ENCODE measurements at regions not wholly inside any gene's neighbourhood (a gene's known extent, or its start where the extent isn't known, plus 50 kb on each side); places are given as distances from the start of the nearest gene placed in this dataset.

DNA sequence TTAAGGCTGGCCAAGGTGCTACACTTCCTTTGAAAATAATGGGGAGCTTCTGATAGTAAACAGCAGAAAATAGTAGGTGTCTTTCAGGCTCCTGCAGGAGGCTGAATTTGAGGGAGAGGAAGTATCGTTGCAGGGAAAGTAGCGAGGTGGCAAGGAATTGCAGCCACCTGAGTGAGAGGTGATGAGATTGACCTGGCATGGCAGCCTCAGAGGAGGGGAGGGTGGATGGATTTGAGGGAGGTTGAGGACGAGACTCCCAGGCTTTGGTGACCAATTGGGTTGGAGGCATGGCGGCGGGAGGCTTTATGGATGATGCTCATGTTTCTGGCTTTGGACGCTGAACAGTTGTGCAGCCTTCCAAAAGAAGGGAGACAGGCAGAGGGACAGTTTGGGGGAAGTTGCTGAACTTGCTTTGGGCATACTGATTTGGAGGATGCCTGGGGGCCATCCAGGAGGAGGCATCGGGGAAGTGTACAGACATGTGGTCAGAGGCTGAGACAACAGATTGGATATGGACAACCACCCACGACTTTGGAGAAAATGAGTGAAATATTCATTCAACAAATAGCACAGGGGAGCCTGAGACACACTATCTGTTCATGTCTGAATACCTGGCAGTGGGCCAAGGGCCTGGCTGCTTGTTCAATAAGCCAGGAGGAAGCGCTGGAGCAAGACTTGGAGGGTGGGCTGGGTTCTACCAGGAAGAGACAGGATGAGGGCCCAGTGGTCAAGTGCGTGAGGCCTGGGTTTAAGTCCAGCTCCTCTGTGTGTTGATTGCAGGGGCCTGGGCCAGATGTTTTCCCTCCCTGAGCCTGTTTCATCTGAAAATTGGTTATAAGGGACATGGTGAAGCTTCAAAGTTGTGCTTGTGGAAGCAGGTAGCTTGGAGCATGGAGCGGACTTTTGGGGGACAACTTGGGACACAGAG is 113.2 kb downstream of the CEBPB start:
- DNase-seq (no peak), ATAC-seq (ENCODE audit: insufficient read depth, low read depth) (no peak)
- Histone ChIP-seq H3K27ac (ENCODE audit: low read length) (no peak overlapping the region), H4K20me1 (ENCODE audit: insufficient read depth, low read length) (no peaks in the 10 kb centered on the region), H3K4me3 (ENCODE audit: low read depth in 1 of 2, low read length in 2 of 2) (no peak overlapping the region), H3K79me2 (ENCODE audit: insufficient read depth, low read length) (no peaks in the 10 kb centered on the region), H3K9ac (ENCODE audit: low read depth, low read length) (no peak overlapping the region), H3K27me3 (ENCODE audit: insufficient read depth, low read length, poor library complexity) (no peaks in the 10 kb centered on the region), H3K4me1 (ENCODE audit: insufficient read depth, low read length) (no peaks in the 10 kb centered on the region), H3K9me3 (ENCODE audit: insufficient read depth, low read length, severe bottlenecking) (no peaks in the 10 kb centered on the region), H2AFZ (ENCODE audit: low read depth, low read length) (no peak overlapping the region), H3K4me2 (ENCODE audit: insufficient read depth, low read length) (no peak overlapping the region), H3K36me3 (ENCODE audit: insufficient read depth, low read length) (no peaks in the 10 kb centered on the region)
- no peak for TF ChIP-seq EZH2 (IDR thresholded peaks at IDR 0.05; ENCODE audit: borderline replicate concordance, low read depth, low read length, severe bottlenecking)
- TF ChIP-seq, protein P1, sequence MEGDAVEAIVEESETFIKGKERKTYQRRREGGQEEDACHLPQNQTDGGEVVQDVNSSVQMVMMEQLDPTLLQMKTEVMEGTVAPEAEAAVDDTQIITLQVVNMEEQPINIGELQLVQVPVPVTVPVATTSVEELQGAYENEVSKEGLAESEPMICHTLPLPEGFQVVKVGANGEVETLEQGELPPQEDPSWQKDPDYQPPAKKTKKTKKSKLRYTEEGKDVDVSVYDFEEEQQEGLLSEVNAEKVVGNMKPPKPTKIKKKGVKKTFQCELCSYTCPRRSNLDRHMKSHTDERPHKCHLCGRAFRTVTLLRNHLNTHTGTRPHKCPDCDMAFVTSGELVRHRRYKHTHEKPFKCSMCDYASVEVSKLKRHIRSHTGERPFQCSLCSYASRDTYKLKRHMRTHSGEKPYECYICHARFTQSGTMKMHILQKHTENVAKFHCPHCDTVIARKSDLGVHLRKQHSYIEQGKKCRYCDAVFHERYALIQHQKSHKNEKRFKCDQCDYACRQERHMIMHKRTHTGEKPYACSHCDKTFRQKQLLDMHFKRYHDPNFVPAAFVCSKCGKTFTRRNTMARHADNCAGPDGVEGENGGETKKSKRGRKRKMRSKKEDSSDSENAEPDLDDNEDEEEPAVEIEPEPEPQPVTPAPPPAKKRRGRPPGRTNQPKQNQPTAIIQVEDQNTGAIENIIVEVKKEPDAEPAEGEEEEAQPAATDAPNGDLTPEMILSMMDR (IDR thresholded peaks at IDR 0.05; ENCODE audit: borderline replicate concordance, extremely low read depth, low read length, poor library complexity, severe bottlenecking): no peak

DNA sequence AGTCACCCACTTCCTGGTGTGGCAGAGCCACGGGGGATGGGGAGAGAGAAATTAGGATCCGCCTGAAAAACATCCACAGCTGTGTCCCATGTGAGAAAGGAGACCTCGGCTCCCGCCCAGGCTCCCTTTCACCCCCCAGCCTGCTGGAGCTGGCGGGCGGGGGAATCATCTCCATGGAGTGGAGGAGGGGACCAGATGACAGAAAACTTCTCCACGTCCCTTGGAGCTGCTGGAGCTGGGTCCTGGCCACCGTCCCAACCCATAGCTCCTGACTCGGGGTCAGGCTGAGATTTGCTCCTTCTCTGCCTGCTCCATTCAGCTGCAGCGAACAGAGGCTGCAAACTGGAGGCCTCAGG is 113.8 kb downstream of the CEBPB start:
- no peak overlapping the region for H3K4me2 ChIP-seq (ENCODE audit: insufficient read depth, low read length)
- TF ChIP-seq, protein P1 (IDR thresholded peaks at IDR 0.05; ENCODE audit: borderline replicate concordance, extremely low read depth, low read length, poor library complexity, severe bottlenecking): no peak
- TF ChIP-seq EZH2 (IDR thresholded peaks at IDR 0.05; ENCODE audit: borderline replicate concordance, low read depth, low read length, severe bottlenecking): no peak
- ATAC-seq (ENCODE audit: insufficient read depth, low read depth) (no peak), DNase-seq (no peak)
- H3K36me3 ChIP-seq (ENCODE audit: insufficient read depth, low read length): no peaks in the 10 kb centered on the region
- H3K79me2 ChIP-seq (ENCODE audit: insufficient read depth, low read length): no peaks in the 10 kb centered on the region
- no peak overlapping the region for H2AFZ ChIP-seq (ENCODE audit: low read depth, low read length)
- H3K4me1 ChIP-seq (ENCODE audit: insufficient read depth, low read length): no peaks in the 10 kb centered on the region
- no peaks in the 10 kb centered on the region for H4K20me1 ChIP-seq (ENCODE audit: insufficient read depth, low read length)
- H3K27me3 ChIP-seq (ENCODE audit: insufficient read depth, low read length, poor library complexity): no peaks in the 10 kb centered on the region
- H3K9me3 ChIP-seq (ENCODE audit: insufficient read depth, low read length, severe bottlenecking): no peaks in the 10 kb centered on the region
- no peak overlapping the region for H3K27ac ChIP-seq (ENCODE audit: low read length)
- H3K4me3 ChIP-seq (ENCODE audit: low read depth in 1 of 2, low read length in 2 of 2): no peak overlapping the region
- no peak overlapping the region for H3K9ac ChIP-seq (ENCODE audit: low read depth, low read length)

DNA sequence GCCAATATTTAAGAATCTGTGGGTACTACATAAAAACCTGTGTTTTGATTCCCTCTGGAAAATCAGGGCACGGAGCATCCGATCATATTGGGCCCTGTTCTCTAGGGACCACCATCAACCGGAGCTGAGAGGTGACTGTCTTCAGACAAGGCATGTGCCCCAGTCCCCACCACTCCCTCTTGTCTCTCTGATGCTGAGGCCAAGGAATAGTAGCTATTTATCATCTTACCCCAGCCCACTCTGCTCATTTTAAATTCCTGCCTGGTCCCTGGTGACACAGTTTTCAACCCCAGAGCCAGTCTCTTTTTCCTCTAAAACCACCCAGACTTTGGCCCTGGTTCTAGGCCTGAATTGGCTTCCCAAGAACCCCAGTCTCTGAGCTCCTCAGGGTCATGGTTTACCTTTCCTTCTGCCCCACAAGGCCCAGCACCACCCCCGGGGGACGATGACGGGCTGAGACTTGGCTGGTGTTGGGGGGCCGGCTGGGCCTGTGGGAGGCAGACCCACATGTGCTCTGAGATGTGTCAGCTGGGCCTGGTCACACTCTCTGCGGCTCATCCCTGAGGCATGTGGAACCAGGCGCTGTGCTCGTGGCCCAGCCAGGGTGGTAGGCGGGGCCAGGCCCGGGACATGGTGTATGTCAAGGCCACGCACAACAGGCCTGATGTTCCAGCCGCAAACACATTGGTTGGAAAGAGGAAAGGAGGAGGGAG is 114.4 kb downstream of the CEBPB start:
- H2AFZ ChIP-seq (ENCODE audit: low read depth, low read length): no peak overlapping the region
- H3K27me3 ChIP-seq (ENCODE audit: insufficient read depth, low read length, poor library complexity): no peaks in the 10 kb centered on the region
- H3K9me3 ChIP-seq (ENCODE audit: insufficient read depth, low read length, severe bottlenecking): no peaks in the 10 kb centered on the region
- H3K4me2 ChIP-seq (ENCODE audit: insufficient read depth, low read length): no peak overlapping the region
- H3K27ac ChIP-seq (ENCODE audit: low read length): no peak overlapping the region
- H3K9ac ChIP-seq (ENCODE audit: low read depth, low read length): no peak overlapping the region
- ATAC-seq (ENCODE audit: insufficient read depth, low read depth) (no peak), DNase-seq (no peak)
- H3K4me1 ChIP-seq (ENCODE audit: insufficient read depth, low read length): no peaks in the 10 kb centered on the region
- H3K36me3 ChIP-seq (ENCODE audit: insufficient read depth, low read length): no peaks in the 10 kb centered on the region
- no peaks in the 10 kb centered on the region for H4K20me1 ChIP-seq (ENCODE audit: insufficient read depth, low read length)
- TF ChIP-seq, protein P1 (IDR thresholded peaks at IDR 0.05; ENCODE audit: borderline replicate concordance, extremely low read depth, low read length, poor library complexity, severe bottlenecking): no peak
- no peak for TF ChIP-seq EZH2 (IDR thresholded peaks at IDR 0.05; ENCODE audit: borderline replicate concordance, low read depth, low read length, severe bottlenecking)
- no peak overlapping the region for H3K4me3 ChIP-seq (ENCODE audit: low read depth in 1 of 2, low read length in 2 of 2)
- no peaks in the 10 kb centered on the region for H3K79me2 ChIP-seq (ENCODE audit: insufficient read depth, low read length)

All from DND-41 (cell line).